HG03064 (cell line): ENCODE measurements at regions not wholly inside any gene's neighbourhood (a gene's known extent, or its start where the extent isn't known, plus 50 kb on each side); places are given as distances from the start of the nearest gene placed in this dataset.

Experiments used
- ATAC-seq: cut with Tn5 transposase; IDR thresholded peaks from one replicate; pipeline ENCODE4 v1.9.1; 2021; ENCODE audit warnings: low read depth; ENCODE audit not compliant: unreplicated experiment

DNA sequence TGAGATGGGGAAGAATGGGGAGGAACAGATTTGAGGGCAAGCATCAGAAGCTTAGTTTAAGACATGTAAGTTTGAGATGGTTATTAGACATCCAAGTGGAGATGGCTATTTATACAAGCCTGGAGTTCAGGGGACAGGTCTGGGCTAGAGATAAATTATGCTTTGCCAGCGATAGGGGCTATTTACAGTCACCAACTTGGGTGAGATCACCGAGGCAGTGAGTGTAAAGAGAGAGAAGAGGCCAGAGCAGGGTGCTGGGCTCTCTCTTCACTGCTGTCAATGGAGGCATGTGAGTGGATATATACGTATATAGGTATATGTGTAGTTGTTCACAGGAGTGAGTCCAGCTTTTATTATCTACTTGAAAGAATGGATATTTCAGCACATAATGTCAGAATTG is 81.0 kb downstream of the QPCT start:
- no peak for ATAC-seq

DNA sequence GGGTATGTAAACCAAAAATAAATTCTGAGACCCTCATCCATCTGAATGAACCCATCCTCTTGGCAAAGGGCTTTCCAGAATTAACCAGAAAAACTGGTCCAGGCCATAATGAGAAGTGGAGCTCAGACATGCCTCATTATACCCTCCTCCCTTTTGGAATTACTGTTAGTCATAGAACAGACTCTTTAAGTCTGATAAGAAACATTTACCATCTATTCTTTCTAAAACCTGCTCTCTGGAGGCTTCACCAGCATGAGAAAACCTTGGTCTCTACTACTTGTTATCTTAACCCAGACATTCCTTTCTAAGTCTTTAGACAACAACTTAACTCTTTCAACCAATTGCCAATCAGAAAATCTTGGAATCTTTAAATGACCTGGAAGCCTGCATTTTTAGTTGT is 82.8 kb downstream of the QPCT start:
- ATAC-seq, result no peak

DNA sequence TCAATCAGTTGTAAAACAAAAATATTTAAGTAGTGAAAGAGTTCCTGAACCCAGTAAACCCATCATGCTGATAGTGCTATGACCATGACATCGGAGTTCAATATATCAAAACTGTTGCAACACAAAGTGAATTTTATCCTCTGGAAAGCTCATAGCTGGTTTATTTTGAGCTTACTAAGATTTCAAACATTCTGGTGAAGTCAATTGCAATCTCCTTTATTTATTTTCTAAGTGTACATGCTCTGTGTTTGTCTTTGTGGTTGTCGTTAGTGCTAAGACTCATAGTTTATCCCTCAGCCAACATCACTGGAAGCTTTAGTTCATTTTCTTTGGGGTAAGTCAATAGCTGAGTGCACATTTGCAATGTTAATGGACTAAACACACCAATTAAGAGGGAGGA is 91.9 kb downstream of the QPCT start:
- no peak for ATAC-seq

DNA sequence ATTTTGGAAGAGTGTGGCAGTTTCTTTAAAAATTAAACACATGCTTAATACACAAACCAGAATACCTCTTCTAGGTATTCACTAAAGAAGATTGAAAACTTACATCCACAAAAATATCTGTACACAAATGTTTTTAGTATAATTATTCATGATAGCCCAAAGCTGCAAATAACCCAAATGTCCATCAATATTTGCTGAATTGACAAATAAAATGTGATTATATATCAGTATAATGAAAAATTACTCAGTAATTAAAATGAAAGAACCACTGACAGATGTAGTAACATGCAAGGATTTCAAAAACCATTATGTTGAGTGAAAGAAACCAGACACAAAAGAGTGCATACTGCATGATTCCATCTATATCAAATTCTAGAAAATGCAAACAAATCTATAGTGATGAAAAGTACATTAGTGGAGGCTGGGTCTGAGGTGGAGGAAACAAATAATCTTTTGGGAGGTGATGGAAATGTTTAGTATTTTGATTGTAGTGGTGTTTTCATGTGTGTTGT is 94.8 kb downstream of the QPCT start:
- ATAC-seq, result no peak

DNA sequence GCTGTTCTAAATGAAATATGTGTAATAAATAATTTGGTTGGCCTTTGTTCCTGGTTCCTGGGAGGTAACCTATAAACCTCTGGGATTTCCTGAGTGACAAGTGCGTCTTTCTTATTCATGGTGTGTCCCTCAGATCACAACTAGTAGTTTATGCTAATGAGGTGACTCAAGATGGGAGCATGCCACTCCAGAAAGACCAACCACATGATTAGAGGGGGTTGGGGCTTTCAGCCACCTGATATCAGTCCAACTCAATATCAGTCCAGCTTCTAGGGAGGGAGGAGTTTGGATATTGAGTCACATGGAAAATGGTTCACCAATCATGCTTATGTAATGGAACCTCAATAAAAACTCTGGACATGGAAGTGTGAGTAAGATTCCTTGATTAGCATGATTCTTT is 96.6 kb downstream of the QPCT start:
- ATAC-seq, result no peak

DNA sequence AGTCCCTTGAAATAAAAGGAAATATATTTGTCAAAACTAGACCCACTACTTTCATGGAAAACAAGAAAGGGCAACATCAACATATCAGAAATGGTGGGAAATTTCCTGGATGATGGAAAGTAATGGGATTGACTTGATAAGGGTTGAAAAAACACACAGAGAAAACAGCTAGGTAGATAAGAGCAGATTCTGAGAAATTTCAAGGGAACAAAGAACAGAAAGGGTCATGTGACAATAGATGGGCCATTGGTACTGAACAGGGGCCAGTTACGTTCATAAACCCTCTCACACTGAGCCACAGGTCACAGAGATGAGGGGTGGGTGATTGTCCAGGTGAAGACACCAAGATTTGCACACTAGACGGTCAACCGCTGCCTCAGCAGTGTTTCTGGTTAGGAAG is 98.7 kb downstream of the QPCT start:
- no peak for ATAC-seq

DNA sequence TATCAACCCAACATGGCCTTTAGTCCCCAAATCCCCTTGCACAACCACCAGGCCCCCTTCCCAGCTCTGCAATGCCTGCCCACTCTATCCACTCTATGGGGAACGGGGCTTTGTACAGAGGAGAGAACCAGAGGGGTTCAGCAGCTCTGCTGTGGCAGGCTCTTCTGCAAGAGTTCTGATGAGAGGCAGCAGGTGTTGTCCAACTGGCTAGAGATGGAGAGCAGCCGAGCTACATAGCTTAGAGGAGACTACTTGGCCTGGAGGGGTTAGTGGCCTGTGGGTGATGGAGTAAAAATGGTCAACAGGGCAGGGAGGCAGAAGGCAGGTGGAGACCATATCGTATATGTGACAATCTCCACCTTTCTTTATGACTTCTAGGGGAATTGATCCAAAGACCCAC is 103.0 kb downstream of the QPCT start:
- ATAC-seq, result no peak

DNA sequence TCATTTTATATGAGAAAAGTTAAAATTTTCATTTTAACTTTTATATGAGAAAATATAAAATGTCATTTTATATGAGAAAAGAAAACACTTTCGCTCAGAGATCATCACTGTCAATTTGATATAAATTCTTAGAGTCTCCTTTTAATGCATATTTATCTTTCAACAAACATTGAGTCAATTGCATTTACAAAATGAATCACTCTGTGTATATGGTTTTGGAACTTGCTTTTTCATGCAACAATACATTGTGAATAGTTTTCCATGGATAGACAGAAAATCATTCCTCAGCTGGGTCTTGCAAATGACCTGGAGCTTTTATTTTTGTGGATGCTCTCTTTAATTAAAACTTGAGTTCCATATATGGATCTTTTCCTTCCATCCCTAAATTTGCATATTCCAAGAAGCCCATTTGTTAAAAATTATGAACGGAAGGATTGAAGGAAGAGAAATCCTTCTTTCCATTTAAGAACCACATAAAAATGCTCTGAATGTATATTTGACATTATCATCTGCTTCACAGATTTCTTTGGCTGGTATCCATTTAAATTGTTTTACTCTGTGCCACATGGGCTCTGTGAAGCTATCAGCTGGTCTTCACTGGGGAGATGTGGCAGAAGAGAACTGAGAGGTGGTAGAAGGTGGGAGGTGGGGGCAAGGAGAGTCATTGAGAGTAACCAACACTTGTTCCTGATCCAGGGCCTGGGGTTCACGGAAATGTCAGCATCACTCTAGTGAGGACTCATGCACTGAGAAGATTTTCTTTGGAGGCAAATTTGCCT is 104.1 kb downstream of the QPCT start:
- no peak for ATAC-seq

DNA sequence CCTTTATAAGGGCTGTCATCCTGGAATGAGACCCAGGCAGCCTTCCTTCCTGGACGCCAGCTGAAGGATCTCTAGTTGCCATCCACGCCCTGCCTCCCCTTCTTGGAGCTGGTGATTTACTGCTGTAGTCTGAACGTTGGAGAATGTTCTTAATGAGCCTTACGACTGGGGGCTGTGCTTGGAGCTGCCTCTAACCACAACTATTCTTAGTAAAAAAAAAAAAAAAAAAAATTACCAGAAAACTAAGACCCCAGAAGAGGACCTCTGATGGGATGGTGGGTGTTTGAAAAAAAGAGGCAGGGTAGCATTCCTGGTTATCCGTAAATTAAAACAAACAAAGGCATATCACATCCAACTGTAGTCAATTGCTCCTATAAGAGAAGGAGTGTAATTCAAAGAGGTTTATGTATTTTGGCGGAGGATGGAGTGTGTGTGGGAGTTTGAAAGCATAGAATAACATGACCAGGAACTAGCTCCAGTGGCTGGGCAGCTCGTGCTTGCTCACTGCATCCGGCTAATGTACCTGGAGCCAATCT is 105.4 kb downstream of the QPCT start:
- ATAC-seq, result no peak

DNA sequence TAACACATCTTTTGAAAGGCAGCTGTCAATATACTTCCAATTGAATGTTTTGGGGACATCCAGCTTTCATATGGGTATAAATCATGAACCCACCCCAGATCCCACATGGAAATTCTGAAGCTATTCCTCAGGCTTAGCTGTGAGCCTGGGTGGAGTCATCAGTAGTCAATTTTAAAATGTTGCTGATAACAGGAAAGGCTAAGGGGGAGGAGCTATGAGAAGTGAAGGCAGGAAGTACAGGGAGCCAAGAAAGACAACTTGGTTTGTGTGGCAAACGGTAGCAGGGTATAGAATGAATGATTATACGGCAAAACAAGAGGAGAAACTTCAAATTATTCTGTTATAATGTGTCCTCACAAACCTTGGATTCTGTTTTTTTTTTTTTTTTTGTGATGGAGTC is 108.6 kb downstream of the QPCT start:
- ATAC-seq, result no peak

DNA sequence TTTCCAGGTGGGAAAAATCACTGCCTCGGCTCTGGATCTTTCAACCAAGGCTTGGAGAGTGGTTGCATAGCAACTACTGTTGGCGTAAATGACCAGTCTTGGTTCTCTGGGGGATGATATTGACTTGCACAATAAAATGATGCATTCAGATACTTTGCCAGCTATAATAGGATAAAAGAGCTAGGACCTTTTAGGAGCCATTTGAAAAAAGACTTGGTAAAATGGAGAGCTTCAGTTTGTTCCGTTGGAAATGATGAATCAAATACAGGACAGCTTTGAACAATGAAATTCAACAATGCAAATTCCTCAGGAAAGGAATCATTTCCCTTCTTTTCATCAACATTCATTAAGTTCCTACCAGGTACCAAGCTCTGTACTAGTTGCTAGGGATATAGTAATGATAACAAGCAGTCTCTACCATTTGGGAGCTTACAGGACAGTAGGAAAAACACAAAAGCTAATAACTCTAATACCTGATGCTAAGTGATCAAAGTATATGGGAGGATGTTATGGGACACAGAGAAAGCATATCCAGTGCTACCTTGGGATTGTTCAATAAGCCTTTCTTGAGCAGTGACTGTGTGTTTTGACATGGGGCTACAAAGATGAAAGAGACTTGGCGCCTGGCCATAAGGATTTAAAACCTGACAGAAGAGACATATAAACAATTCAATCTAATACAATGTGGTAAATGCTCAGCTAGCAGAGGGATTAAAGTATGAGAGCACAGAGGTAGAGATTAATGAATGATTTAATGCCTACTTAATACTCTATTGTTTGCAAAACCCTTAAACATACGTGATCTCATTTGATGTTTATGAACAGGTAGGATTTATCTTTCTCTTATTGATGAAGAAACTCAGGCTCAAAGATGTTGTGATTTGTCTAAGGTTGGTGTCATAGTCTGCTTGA is 110.7 kb downstream of the QPCT start:
- ATAC-seq, result no peak

DNA sequence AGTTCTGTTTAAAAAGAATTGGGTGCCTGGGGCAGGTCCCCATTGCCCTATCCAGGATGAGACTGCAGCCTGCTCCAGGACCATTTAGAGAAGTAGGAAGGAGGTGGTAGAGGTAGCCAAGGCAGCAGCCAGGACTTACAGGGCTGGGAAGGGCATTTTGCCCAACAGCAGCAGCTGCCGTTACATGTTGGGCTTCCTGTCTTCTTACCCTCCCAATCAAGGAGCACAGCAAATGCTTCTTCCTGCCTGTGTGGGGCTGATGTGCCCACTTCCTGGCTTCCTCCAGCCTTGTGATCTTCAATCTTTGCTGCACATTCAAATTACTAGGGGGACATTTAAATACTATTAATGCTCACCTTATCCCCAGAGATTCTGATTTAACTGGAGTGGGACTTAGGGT is 112.0 kb downstream of the QPCT start:
- no peak for ATAC-seq

DNA sequence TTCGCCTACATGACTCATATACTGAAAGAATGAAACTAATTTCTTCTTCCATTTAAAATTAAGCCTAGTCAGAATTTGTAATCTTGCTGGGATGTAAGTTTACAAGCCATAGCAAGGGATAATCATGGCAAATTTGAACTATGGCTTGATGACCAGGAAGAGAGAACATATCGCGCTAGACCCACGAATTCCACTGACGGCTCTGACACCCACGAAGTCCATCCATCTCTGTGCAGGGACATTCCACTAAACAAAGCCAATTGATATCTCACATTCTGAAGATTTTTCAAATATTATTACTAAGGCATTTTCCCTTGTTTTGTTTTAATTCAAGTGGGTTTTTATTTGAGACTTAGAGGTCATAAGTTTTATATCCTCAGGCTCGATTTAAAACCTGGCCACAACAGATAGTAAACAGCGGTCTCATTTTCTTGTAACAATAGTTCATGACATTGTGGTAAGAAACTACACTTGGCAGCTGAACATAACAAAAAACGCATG is 113.0 kb downstream of the QPCT start:
- ATAC-seq, result no peak

DNA sequence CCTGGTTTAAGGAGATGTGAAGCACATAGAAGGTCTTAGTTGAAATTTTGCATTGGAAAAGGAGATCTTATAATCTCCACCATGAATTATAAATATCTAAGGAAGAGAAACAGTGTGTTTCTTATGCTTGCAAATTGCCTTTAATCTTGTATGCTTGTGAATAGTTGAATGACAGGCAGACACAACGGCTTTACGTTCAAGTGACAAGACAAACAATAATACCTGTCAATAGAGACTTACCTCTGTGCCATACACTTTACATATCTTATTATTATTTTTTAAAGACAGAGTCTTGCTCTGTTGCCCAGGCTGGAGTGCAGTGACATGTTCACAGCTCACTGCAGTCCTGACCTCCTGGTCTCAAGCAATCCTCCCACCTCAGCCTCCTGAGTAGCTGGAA is 113.7 kb downstream of the QPCT start:
- no peak for ATAC-seq

DNA sequence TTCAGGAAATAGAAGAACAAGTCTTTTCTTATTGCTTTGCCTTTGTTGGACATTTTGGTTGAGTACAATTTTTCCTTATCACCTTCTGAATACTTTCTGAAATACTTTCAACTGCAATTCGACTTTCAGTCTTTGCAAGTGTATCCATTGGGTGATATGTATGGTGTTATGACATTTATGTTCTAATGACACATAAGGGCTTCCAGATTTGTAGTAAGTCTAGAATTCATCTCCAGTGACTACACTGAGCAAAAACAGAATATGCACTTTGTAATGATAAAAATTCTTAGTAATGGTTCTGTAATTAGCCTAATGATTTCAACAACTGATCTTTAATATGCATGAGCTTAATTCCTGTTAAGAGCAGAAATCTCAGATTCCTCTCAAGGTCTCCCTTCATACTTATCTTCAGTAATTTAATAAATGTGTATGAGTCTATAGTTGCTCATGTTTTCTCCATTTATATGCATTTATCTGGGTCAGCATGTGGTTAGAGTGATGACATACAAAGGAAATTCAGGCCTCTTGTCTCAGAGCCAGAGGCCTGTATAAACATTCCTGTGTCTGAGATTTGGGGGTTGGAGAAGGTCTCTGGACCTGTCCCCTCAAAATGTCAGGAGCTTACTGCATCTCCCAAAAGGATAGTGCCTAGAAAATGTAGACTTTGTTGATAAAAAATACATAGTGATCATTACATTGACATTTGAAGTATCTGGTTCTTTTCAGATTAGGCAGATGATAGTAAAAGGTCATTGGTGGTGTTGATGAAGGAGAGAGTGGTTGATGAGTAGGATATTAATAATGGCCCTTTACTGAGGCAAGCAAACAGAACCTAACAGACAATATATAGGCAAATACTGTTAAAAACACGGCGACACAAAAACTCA is 114.9 kb downstream of the QPCT start:
- no peak for ATAC-seq

DNA sequence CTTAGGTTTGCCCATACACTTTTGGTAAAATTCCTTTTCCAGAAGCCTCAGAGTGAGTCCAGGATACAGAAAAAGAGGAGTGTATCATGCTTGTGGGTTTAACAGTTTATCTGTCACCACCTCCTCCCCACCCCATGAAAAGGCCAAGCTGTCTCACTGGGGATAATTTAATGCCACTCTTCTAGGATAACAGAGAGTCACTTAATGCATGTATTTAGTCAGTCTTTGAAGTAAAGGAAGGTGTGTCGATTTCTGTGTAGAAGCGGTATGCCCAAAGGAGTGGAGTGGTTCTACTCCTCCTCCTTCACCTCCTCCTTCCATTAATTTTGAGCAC is 116.4 kb downstream of the QPCT start:
- ATAC-seq, result no peak

DNA sequence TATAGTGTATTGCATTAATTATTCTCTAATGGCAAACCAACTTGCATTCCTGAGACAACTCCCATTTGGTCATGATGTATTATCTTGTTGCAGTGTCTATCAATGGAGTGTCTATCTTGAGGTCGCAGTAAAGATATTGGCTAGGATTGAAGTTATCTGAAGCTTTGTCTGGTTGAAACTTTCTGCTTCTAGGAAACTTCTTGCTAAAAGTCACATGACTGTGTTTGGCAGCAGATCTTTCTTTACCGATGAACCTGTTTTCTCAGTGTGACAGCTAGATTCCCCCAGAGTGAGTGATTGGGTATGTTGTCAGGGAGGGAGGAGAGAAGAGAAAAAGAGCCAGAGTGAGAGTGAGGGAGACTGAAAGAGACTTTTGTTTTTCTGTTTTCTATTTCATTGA is 119.6 kb downstream of the QPCT start:
- no peak for ATAC-seq

DNA sequence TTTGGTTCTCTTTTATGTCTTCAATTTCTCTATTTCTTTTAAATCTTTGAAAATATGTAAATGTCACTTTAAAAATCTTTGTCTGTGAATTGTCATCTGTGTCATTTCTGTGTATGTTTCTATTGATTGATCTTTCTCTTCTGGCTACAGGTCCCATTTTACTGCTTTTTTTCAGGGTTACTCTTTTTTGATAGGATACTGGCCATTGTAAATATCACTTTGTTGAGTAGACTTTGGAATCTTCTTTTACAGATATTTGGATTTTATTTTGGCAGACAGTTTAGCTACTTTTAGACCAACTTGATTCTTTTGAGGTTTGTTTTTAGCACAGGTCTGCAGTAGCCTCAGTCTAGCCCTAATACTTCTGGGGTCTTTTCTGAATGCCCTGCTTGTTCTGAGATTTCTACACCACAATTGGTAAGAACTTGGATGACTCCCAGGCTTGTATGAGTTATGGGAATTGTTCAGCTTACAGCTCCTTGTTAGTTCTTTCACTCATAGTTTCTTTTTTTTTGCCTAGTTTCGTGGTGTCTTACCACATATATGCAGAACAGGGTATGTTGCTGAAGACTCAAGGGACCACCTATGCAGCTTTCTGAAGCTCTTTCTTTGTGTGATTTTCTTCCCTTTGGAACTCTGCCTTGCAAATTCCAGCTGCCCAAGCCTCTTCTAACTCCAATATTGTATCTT is 122.2 kb downstream of the QPCT start:
- no peak for ATAC-seq

DNA sequence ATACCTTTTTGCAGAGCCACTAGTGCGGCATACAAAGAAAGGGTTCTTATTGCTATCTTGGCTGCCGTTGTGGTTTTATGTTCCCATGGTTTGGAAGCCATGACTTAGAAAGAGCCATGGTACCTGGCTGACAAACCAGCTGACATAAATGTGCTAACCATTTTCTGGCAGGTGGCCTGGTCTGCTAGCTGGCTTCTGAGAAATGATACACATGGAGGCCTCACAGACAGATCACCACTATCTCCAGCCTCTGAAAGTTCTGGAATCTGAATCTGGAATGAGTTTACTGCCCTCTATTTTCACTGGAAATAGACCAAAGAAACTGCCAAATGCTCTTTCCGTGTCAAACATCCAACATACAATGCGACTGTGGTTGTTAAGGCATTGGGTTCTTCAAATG is 123.7 kb downstream of the QPCT start:
- ATAC-seq, result no peak

DNA sequence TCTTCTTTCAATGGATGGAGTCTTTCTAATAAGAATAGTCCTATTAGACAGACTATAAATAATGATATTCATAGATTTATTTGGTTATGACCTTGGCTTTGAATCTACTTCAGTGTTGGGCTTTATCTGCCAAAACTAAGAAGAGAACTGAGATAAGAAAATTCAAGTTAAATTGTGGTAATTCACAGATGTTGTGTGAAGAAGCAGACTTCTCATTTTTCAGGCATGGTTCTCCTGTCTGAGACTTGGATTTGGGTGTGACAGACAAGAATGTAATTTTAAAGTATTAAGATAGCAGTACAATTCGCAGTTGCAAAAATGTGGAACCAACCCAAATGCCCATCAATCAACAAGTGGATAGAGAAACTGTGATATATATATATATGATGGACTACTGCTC is 124.7 kb downstream of the QPCT start:
- no peak for ATAC-seq
